ENCODE measurements at regions not wholly inside any gene's neighbourhood (a gene's known extent, or its start where the extent isn't known, plus 50 kb on each side); places are given as distances from the start of the nearest gene placed in this dataset.

GRCh38 chr2:12982149-12982584 lies 265.4 kb downstream of the TRIB2 start (continued):
- TF ChIP-seq, protein P1, sequence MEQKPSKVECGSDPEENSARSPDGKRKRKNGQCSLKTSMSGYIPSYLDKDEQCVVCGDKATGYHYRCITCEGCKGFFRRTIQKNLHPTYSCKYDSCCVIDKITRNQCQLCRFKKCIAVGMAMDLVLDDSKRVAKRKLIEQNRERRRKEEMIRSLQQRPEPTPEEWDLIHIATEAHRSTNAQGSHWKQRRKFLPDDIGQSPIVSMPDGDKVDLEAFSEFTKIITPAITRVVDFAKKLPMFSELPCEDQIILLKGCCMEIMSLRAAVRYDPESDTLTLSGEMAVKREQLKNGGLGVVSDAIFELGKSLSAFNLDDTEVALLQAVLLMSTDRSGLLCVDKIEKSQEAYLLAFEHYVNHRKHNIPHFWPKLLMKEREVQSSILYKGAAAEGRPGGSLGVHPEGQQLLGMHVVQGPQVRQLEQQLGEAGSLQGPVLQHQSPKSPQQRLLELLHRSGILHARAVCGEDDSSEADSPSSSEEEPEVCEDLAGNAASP (IDR thresholded peaks at IDR 0.05) = no peak
- TF ChIP-seq PTRF (tag; IDR thresholded peaks at IDR 0.05) (no peak), SREBF1 (IDR thresholded peaks at IDR 0.05; ENCODE audit: borderline replicate concordance, low read depth, low read length) (no peak)

GRCh38 chr2:12987246-12987645 lies 270.5 kb downstream of the TRIB2 start:
- CTCF ChIA-PET (ENCODE audit: low intra/inter-chr PET ratio) = no interaction called here
- no peak for TF ChIP-seq ZBTB8A (IDR thresholded peaks at IDR 0.05; ENCODE audit: partially characterized antibody)
- TF ChIP-seq, protein P2, sequence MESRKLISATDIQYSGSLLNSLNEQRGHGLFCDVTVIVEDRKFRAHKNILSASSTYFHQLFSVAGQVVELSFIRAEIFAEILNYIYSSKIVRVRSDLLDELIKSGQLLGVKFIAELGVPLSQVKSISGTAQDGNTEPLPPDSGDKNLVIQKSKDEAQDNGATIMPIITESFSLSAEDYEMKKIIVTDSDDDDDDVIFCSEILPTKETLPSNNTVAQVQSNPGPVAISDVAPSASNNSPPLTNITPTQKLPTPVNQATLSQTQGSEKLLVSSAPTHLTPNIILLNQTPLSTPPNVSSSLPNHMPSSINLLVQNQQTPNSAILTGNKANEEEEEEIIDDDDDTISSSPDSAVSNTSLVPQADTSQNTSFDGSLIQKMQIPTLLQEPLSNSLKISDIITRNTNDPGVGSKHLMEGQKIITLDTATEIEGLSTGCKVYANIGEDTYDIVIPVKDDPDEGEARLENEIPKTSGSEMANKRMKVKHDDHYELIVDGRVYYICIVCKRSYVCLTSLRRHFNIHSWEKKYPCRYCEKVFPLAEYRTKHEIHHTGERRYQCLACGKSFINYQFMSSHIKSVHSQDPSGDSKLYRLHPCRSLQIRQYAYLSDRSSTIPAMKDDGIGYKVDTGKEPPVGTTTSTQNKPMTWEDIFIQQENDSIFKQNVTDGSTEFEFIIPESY (CRISPR knock-in tag; IDR thresholded peaks at IDR 0.05) = no peak
- in situ Hi-C loops (cut with MboI) = no loop called here
- H3K4me3 ChIP-seq = no peak overlapping the region
- ATAC-seq = no peak
- no peak overlapping the region for H3K9ac ChIP-seq (ENCODE audit: insufficient read depth in 1 of 2, low read depth in 2 of 2, low read length in 2 of 2)
- no peak overlapping the region for H2AFZ ChIP-seq (ENCODE audit: low read depth, low read length)
- DNase-seq (ENCODE audit: extremely low read depth in 1 of 4, low spot score in 3 of 4) = no peak
- H4K20me1 ChIP-seq (replicated peaks; ENCODE audit: control insufficient read depth, insufficient read depth, low read length) = no peaks in the 10 kb centered on the region
- intact Hi-C loops (cut with micrococcal nuclease) = no loop called here
- H3K9me3 ChIP-seq (replicated peaks; ENCODE audit: control insufficient read depth, insufficient read depth, low read depth, low read length) = no peaks in the 10 kb centered on the region; the same call in 1 of the 2 replicates
- no peaks in the 10 kb centered on the region for H3K9me1 ChIP-seq (ENCODE audit: control insufficient read depth, insufficient read depth, low read length)
- POLR2A ChIA-PET = no interaction called here
- no peak for FAIRE-seq
- no peaks in the 10 kb centered on the region for H3K79me2 ChIP-seq (ENCODE audit: control insufficient read depth, insufficient read depth, low read length)
- H3K4me1 ChIP-seq (replicated peaks in 1 of 2; ENCODE audit: control insufficient read depth in 2 of 2, insufficient read depth in 2 of 2, low read length in 2 of 2) = no peaks in the 10 kb centered on the region
- no peak overlapping the region for H3K4me2 ChIP-seq (ENCODE audit: insufficient read depth, low read length)
- H3K27me3 ChIP-seq (ENCODE audit: control insufficient read depth in 2 of 2, insufficient read depth in 2 of 2, low read length in 2 of 2) = no peaks in the 10 kb centered on the region
- no TSS peak for BruUV-seq (replicated peaks)
- no peaks in the 10 kb centered on the region for H3K36me3 ChIP-seq (ENCODE audit: control insufficient read depth, insufficient read depth, low read length)
- no peak overlapping the region for H3K27ac ChIP-seq (ENCODE audit: extremely low read depth, low read depth, low read length)
